ENCODE measurements at regions not wholly inside any gene's neighbourhood (a gene's known extent, or its start where the extent isn't known, plus 50 kb on each side); places are given as distances from the start of the nearest gene placed in this dataset.

DNA sequence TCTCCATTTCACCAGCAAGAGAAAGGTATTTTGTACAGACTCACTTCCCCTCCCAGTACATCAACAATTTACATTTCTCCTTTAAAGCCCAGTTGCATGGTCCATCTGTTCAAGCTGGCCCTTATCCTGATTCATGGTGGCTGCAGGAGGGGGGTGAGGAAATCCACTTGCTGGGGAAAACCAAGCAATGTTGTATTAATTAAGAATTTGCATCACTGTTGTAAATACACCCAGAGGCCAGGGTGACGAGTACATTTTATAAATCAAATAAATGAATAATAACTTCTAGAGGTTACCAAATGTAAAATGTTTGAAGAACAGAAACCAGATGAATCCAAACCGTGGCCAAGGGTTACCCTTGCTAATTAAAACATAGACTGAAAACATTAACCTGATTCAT is 395.9 kb upstream of the INTU start:
- DNase-seq: no peak
- TF ChIP-seq, protein P1, sequence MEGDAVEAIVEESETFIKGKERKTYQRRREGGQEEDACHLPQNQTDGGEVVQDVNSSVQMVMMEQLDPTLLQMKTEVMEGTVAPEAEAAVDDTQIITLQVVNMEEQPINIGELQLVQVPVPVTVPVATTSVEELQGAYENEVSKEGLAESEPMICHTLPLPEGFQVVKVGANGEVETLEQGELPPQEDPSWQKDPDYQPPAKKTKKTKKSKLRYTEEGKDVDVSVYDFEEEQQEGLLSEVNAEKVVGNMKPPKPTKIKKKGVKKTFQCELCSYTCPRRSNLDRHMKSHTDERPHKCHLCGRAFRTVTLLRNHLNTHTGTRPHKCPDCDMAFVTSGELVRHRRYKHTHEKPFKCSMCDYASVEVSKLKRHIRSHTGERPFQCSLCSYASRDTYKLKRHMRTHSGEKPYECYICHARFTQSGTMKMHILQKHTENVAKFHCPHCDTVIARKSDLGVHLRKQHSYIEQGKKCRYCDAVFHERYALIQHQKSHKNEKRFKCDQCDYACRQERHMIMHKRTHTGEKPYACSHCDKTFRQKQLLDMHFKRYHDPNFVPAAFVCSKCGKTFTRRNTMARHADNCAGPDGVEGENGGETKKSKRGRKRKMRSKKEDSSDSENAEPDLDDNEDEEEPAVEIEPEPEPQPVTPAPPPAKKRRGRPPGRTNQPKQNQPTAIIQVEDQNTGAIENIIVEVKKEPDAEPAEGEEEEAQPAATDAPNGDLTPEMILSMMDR (IDR thresholded peaks at IDR 0.05; ENCODE audit: low read length): no peak
- no peak for TF ChIP-seq EZH2 (optimal IDR thresholded peaks at IDR 0.05; ENCODE audit: low read depth, low read length)
- no peak for TF ChIP-seq EZH2phosphoT487 (IDR thresholded peaks at IDR 0.05; ENCODE audit: low read length)

DNA sequence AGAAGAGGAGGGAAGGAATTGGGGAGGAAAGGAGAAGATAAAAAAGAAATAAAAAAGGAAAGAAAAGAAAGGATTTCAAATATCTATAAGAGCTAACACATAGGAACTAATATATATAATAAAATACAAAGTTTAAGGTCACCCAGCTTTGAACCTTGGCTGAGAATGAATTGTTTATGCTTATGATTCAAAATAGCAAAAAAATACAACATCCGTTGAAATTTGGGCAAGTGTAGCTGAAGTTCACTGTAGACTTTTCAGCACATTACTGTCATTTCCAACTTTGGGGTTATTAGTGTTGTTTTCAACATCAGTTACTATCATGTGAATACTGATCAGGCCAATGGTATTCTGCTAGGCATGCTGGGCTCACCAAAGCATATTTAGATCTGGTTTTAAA is 395.2 kb upstream of the INTU start:
- no peaks in the 10 kb centered on the region for H4K20me1 ChIP-seq (ENCODE audit: insufficient read depth, low read length)
- no peaks in the 10 kb centered on the region for H3F3A ChIP-seq (ENCODE audit: insufficient read depth, low read length)
- no peaks in the 10 kb centered on the region for H3K9me3 ChIP-seq (replicated peaks; ENCODE audit: insufficient read depth, low read length)
- no peak overlapping the region for H2AFZ ChIP-seq (ENCODE audit: low read length)
- TF ChIP-seq EZH2 (optimal IDR thresholded peaks at IDR 0.05; ENCODE audit: low read depth, low read length) (no peak), EZH2phosphoT487 (IDR thresholded peaks at IDR 0.05; ENCODE audit: low read length) (no peak)
- TF ChIP-seq, protein P1 (IDR thresholded peaks at IDR 0.05; ENCODE audit: low read length): no peak
- no peaks in the 10 kb centered on the region for H3K27me3 ChIP-seq (replicated peaks; ENCODE audit: insufficient read depth, low read length)
- H3K9me2 ChIP-seq (replicated peaks; ENCODE audit: insufficient read depth, low read length): no peaks in the 10 kb centered on the region
- H3K4me2 ChIP-seq (ENCODE audit: low read depth, low read length): no peak overlapping the region
- no peaks in the 10 kb centered on the region for H3K36me3 ChIP-seq (replicated peaks; ENCODE audit: insufficient read depth, low read length)
- H3K4me1 ChIP-seq (ENCODE audit: low read length): no peaks in the 10 kb centered on the region
- no peak overlapping the region for H3K4me3 ChIP-seq (ENCODE audit: low read length)
- H3K9ac ChIP-seq (ENCODE audit: low read length): no peak overlapping the region
- no peaks in the 10 kb centered on the region for H3K79me2 ChIP-seq (ENCODE audit: low read length)
- DNase-seq: no peak
- no peak overlapping the region for H3K27ac ChIP-seq (ENCODE audit: low read length)

More for the DNA sequence above, 395.9 kb upstream of the INTU start:
- no peak overlapping the region for H2AFZ ChIP-seq (ENCODE audit: low read length)
- no peak overlapping the region for H3K4me2 ChIP-seq (ENCODE audit: low read depth, low read length)
- no peak overlapping the region for H3K27ac ChIP-seq (ENCODE audit: low read length)
- no peaks in the 10 kb centered on the region for H3K36me3 ChIP-seq (replicated peaks; ENCODE audit: insufficient read depth, low read length)
- no peaks in the 10 kb centered on the region for H3K79me2 ChIP-seq (ENCODE audit: low read length)
- H3K4me3 ChIP-seq (ENCODE audit: low read length): no peak overlapping the region
- H3K4me1 ChIP-seq (ENCODE audit: low read length): no peaks in the 10 kb centered on the region
- no peaks in the 10 kb centered on the region for H3K9me2 ChIP-seq (replicated peaks; ENCODE audit: insufficient read depth, low read length)
- H3K27me3 ChIP-seq (replicated peaks; ENCODE audit: insufficient read depth, low read length): no peaks in the 10 kb centered on the region
- no peaks in the 10 kb centered on the region for H4K20me1 ChIP-seq (ENCODE audit: insufficient read depth, low read length)
- H3K9ac ChIP-seq (ENCODE audit: low read length): no peak overlapping the region
- H3F3A ChIP-seq (ENCODE audit: insufficient read depth, low read length): no peaks in the 10 kb centered on the region
- H3K9me3 ChIP-seq (replicated peaks; ENCODE audit: insufficient read depth, low read length): no peaks in the 10 kb centered on the region

DNA sequence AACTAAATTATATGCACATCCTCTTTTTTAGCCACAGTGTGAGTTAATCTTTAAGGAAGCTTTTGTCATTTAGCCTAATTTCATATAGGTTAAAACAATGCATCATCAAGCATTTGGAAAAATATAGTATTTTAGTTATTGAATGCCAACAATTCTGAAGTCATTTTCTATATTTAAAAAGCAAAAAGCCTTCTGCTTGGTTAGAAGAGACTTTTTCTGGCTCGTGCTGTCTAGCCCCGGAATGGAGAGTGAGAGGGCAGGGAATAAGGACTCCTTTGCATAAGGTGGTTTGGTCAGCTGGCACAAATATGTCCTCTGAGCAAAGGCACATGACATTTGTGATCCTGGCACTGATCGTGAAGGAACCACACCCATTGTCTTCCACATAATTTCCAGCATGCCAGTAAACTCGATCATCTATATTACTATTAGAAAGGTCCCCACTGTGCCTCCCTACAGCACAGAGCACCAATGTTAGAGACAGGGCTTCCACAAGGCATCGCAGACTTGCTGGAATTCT is 393.7 kb upstream of the INTU start:
- Histone ChIP-seq H3K9me2 (replicated peaks; ENCODE audit: insufficient read depth, low read length) (no peaks in the 10 kb centered on the region), H3K4me2 (ENCODE audit: low read depth, low read length) (no peak overlapping the region), H3K27me3 (replicated peaks; ENCODE audit: insufficient read depth, low read length) (no peaks in the 10 kb centered on the region), H4K20me1 (ENCODE audit: insufficient read depth, low read length) (no peaks in the 10 kb centered on the region), H3K36me3 (replicated peaks; ENCODE audit: insufficient read depth, low read length) (no peaks in the 10 kb centered on the region), H3K4me3 (ENCODE audit: low read length) (no peak overlapping the region), H3K4me1 (ENCODE audit: low read length) (no peaks in the 10 kb centered on the region), H3K9ac (ENCODE audit: low read length) (no peak overlapping the region), H2AFZ (ENCODE audit: low read length) (no peak overlapping the region), H3K27ac (ENCODE audit: low read length) (no peak overlapping the region), H3K9me3 (replicated peaks; ENCODE audit: insufficient read depth, low read length) (no peaks in the 10 kb centered on the region), H3K79me2 (ENCODE audit: low read length) (no peaks in the 10 kb centered on the region), H3F3A (ENCODE audit: insufficient read depth, low read length) (no peaks in the 10 kb centered on the region)
- no peak for DNase-seq
- TF ChIP-seq EZH2 (optimal IDR thresholded peaks at IDR 0.05; ENCODE audit: low read depth, low read length) (no peak), EZH2phosphoT487 (IDR thresholded peaks at IDR 0.05; ENCODE audit: low read length) (no peak)
- TF ChIP-seq, protein P1 (IDR thresholded peaks at IDR 0.05; ENCODE audit: low read length): no peak
